BJ (cell line): ENCODE measurements at regions not wholly inside any gene's neighbourhood (a gene's known extent, or its start where the extent isn't known, plus 50 kb on each side); places are given as distances from the start of the nearest gene placed in this dataset. TPM values are rescaled to one million over a fixed set of nuclear protein-coding genes. Genes with fewer than 3 reads are reported as not detected.
A peak's percentile ranks its signal among the peaks of the same experiment; 100 is the strongest.

Experiments used
- CTCF ChIA-PET: fragments of 350-600 bp; formaldehyde crosslinking; extraction: SDS; loops from one replicate; lab custom pipeline; 2021; ENCODE audit warnings: antibody characterized with exemption, inconsistent platforms; lab: Yijun Ruan, JAX
- POLR2A ChIA-PET: fragments of 300-600 bp; sonication (Branson Sonifier 250); formaldehyde crosslinking; extraction: SDS; loops from one replicate; lab custom pipeline; 2021; ENCODE audit warnings: antibody characterized with exemption; lab: Charles Lee
- DNase-seq: peaks from one replicate; pipeline ENCODE4 v3.0.0-alpha.2; 2011; ENCODE audit warnings: low read depth
- H3K27me3 ChIP-seq: 2 replicates; pipeline ENCODE4 v1.6.0; 2011; ENCODE audit warnings: low read length; ENCODE audit not compliant: control insufficient read depth, insufficient read depth
- H3K36me3 ChIP-seq: 2 replicates; pipeline ENCODE4 v1.5.1; 2011; ENCODE audit warnings: low read length; ENCODE audit not compliant: control insufficient read depth, insufficient read depth
- H3K4me3 ChIP-seq: 2 replicates; pipeline ENCODE4 v1.5.1; 2011; ENCODE audit warnings: low read depth, mild to moderate bottlenecking, control low read depth, low read length
- small RNA-seq: library from RNA; depleted of rRNA; stranded (forward); fragments of <200 nt; gene quantifications from one replicate; pipeline ENCODE3, GENCODE V24; 2012; ENCODE audit warnings: low replicate concordance, low read depth; ENCODE audit not compliant: insufficient read length
- TF ChIP-seq, protein P1 (sequence below): IDR thresholded peaks from 2 replicates; pipeline ENCODE4 v1.5.1; 2011; ENCODE audit warnings: low read depth, mild to moderate bottlenecking, control low read depth, inconsistent platforms, low read length, moderate library complexity; ENCODE audit not compliant: insufficient read depth

- peaks cover 3% of the 10 kb centered on the region; the same call in 1 of the 2 replicates for H3K27me3 ChIP-seq
- H3K36me3 ChIP-seq = no peaks in the 10 kb centered on the region
- peak; percentile 26 for DNase-seq
- no peak overlapping the region for H3K4me3 ChIP-seq
- TF ChIP-seq, protein P1, sequence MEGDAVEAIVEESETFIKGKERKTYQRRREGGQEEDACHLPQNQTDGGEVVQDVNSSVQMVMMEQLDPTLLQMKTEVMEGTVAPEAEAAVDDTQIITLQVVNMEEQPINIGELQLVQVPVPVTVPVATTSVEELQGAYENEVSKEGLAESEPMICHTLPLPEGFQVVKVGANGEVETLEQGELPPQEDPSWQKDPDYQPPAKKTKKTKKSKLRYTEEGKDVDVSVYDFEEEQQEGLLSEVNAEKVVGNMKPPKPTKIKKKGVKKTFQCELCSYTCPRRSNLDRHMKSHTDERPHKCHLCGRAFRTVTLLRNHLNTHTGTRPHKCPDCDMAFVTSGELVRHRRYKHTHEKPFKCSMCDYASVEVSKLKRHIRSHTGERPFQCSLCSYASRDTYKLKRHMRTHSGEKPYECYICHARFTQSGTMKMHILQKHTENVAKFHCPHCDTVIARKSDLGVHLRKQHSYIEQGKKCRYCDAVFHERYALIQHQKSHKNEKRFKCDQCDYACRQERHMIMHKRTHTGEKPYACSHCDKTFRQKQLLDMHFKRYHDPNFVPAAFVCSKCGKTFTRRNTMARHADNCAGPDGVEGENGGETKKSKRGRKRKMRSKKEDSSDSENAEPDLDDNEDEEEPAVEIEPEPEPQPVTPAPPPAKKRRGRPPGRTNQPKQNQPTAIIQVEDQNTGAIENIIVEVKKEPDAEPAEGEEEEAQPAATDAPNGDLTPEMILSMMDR = no peak
- ChIA-PET POLR2A (no interaction called here), CTCF (interaction anchor here (0.7 kb wide), 1 partner anchor 364 kb away, joined by 4 read pairs; no protein-coding TSS in a partner anchor)
Measured at GRCh38 chr7:50832744-50833143, 50.0 kb upstream of the GRB10 start.

Small RNAs in the stretch of these regions (small RNA-seq; reads per million reads assigned to genes)
- gene AC009296.1 (not detected), gene RF00394 (not detected)
